Activated gamma-delta T cell treated with Interleukin-2 at 50 U/mL for 16 hours (primary cell): ENCODE measurements at regions not wholly inside any gene's neighbourhood (a gene's known extent, or its start where the extent isn't known, plus 50 kb on each side); places are given as distances from the start of the nearest gene placed in this dataset.

Source experiments
- DNase-seq: peaks from one replicate; pipeline ENCODE4 v3.0.0-alpha.2; 2020

DNA sequence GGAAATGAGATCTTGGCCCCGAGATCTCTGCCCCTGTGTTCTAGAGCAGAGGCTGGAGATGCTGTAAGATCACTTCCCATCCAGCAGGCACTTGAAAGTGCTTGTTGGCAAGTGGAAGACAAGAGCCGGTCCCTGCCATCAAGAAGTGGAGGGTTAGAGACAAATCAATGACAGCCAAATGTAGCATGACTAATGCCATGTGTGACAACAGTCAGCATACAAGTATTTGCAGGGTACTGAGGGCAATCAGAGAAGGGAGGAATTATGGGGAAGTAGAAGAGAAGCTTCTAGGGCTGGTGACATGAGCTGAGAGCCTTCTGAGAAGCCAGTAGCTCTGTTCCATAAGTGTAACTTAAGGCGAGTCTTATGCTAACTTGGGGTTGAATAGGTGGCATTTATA is 58.6 kb downstream of the TMEM17 start:
- no peak for DNase-seq

DNA sequence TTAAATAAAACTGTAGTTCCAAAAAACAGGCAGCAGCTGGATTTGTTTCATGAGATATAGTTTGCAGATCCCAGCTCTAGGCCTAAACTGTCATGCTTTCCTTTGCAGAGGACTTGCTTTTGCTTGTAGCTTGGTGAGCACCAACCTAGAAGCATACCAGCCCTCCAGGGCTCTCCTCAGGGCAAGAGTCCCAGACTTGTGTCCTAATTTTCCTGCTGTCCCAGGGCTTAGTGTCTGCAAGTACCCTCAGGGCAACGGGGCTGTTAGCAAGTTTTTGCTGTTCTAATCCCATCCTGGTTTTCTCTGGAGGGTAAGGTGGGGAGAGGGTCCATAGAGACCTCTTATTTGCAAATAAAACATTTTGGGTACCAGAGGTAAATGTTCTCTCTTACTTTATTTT is 59.5 kb downstream of the TMEM17 start:
- DNase-seq = no peak

DNA sequence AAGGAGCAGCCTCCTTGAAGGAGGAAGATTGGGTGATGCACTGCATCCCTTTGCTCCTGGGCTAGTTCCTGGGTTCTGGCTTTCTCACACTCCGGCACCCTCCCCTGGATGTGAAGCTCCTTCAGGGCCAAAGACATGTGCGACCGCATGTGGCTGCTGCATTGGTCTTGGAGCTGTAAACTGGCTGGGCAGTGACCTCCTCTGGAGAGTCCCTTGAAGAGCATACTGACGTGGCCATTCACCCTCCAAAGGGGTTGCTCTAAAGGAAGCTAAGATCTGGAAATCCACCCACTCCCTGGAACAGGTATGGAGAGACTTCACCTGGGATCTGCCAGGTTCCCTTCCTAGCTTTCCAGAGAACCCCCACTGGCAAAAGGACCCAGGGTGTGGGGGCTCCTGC is 62.1 kb downstream of the TMEM17 start:
- no peak for DNase-seq

DNA sequence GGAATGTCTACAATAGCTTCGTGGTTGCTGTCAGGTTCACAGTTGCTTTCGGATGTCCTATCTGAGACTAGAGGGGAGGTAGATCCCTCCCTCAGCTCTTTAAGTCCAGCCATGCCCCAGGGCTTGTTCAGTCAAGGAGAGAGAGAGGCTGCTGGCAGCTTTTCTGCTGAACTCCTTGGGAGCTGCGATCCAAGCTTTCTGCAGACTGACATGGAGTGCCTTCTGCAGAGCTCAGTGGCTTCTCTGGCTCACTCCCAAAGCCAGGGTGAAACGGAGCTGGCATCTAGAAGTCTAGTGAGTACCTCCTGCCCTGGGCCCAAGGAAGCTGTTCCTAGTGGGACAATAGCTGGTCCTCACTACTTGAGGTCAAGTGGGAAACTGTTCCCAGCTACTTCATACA is 62.5 kb downstream of the TMEM17 start:
- no peak for DNase-seq

DNA sequence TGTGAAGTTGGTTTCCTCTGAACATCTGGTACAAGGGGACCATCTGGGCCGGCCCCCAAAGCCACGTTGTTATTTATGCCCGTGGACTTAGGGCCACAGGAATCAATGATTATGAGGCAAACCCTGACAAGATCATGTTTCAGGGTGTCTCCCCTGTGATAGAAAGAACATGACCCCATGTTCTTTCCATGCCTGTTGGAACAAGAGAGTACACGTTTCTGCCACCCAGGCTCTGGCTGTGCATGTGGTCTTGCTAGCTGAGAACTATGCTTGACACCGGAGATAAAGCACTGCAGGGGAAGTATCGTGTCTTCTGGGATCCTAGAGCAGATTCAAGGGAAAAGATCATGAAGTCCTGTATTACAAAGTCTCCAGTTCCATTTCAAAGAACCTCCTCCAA is 64.2 kb downstream of the TMEM17 start:
- no peak for DNase-seq

DNA sequence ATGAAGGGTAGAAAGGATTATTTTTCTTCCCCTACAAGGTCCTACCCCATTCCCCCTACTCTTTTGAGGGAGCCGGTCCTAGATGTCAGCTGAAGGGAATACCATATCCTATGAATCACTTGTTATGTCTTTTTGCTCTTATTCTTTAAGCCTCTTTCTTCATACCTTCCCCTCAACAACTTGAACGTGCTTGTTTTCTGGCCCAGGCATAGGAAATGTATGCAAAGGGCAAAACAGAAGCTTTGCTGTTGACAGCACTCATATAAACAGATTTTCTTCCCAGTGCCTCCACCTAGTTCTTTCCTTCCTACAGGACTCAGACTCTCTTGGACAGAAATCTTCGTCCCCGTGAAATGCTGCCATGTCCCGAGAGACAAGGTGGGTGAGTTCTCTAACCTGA is 64.6 kb downstream of the TMEM17 start:
- no peak for DNase-seq

DNA sequence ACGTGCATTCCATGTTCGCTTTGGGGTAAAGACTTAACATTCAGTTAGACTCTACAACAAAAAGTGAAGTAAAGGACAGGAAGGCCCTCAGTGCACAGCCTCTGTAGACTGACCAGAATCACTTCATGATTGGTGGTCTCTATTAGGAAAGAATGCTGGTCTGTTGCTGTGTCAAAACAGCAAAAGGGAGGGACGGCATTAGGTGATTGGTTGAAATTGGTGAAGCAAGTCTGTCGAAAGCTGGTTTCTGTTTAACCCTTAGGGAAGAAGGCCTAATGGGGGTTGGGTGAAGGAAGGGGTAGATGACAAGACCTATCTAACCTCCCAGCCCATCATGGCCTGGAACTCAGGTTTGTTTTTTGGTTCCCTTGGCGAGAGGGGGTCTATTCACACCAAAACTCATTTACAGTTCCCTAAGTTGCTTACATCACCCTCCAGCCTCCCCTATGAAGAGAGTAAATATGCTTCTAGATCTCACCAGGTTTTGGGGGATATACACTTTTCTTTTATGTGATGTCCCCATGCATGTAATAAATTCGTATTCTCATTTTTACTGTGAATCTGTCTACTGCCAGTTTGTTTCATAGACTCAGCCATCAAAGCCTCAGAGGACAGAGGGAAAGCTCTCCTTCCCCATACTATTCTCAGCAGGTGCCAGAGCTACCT is 65.6 kb downstream of the TMEM17 start:
- no peak for DNase-seq

DNA sequence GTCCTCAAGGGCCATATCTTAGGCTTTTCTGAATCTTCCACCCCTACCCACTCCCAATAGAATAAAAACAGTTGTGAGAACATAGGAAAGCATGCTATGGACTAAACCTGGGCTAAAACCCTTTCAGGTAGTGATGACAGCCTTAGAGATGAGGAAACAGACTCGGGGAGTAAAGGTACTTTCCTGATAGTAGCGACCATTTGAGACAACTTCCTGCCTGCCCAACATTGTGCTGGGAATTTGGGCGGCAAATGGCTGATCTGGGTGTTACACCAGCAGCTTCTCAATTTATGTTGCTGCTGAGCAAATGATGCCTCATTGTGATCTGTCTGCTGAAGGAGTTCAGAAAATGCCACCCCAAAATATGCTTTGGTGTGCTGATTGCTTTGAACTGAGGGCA is 66.6 kb downstream of the TMEM17 start:
- DNase-seq = no peak

DNA sequence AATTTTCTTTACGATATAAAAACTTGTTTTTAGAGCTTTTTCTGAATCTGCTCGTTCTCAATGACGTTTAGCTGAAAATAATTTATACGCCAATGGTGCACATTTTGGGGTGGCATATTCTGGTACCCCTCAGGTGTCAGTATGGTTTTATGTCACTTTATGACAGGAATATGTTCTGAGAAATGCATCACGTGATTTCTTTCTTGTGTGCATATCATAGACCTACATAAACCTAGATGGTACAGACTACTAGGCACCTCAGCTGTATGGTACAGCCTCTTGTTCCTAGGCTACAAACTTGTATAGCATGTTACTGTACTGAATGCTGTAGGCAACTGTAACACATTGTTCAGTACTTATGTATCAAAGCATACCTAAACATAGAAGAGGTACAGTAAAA is 68.2 kb downstream of the TMEM17 start:
- DNase-seq = no peak

DNA sequence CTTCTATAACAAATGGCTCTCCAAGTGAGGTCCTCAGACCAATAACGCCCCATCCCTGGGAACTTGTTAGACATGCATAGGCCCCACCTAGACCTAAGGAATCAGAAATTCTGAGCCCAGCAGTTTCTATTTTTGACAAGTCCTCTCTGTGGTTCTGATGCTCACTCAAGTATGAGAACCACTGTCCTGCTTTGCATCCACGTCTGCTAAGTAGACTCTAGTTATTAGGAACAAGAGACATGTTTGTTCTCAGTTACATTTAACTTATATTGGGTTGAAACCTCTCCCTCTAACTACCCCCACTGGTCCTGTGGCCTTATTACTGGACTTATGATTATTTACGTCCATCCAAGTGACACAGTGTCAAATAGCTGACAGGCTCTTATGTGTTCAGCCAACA is 70.3 kb downstream of the TMEM17 start:
- DNase-seq = no peak

DNA sequence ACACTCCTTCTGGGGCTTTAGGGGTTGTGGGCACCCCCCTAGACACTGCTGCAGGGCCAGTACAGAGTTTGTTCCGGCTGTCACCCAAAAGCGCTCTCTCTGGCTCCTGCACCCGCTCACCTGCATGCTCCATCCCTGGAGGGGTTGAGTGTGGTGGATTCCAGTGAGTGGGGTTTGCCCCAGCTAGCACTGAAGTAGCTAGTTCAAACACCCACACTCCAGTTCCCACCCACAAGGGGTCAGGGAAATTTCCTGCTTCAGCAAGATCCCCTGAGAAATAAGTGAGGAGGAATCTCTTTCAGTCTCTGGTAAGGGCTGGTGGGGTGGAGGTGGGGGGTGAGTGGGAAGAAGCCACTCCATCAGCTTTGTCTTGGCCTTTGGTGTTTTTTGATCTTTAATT is 73.6 kb downstream of the TMEM17 start:
- DNase-seq = no peak

DNA sequence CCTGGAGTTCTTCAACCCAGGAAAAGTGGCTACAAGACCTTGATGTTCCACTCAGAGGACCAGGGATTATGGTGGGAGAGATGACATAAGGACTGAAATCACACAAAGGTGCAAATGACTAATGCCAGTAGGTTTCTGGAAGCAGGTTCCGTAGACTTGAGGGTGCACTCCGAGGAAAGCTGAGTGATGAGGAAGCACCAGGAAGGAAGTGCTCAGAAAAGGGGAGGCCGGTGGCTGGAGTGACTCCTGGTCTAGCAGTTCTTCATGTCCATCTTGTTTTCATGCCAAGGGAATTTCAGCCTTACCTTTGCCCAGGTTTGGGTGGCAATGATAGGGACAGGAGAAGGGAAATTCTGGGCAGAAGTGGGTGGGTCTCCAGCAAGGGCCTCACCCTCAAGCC is 74.5 kb downstream of the TMEM17 start:
- no peak for DNase-seq

DNA sequence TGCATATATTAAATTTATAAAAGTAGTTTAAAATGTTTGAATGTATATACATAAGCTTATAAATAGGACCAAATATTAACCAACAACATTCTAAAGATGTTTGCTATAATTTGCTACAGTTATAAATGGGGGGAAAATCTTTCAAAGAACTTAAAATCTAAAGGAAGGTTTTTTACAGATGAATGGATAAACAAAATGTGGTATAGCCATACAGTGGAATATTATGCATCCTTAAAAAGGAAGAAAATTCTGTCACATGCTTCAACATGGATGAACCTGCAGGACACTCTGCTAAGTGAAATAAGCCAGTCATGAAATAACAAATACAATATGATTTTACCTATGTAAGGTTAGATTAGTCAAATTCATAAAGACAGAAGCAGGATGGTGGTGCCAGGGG is 75.8 kb downstream of the TMEM17 start:
- DNase-seq = no peak

DNA sequence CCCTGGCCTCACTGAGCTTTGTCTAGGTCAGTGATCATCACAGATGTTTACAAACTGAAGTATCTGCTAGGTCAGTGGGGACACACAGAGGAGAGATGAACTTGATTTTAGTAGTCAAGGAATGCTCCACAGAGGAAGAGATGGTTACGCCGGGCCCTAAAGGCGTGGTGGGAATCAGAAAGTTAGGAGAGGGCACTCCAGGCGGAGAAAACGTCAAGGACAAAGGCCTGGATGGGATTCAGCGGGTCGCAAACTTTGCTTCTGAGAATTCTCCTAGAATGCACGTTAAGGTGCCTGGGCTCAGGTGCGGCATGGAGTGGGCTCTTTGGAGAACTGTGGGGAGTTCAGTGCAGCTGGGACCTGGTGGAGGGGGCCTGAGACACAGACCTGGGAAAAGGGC is 78.8 kb downstream of the TMEM17 start:
- no peak for DNase-seq

DNA sequence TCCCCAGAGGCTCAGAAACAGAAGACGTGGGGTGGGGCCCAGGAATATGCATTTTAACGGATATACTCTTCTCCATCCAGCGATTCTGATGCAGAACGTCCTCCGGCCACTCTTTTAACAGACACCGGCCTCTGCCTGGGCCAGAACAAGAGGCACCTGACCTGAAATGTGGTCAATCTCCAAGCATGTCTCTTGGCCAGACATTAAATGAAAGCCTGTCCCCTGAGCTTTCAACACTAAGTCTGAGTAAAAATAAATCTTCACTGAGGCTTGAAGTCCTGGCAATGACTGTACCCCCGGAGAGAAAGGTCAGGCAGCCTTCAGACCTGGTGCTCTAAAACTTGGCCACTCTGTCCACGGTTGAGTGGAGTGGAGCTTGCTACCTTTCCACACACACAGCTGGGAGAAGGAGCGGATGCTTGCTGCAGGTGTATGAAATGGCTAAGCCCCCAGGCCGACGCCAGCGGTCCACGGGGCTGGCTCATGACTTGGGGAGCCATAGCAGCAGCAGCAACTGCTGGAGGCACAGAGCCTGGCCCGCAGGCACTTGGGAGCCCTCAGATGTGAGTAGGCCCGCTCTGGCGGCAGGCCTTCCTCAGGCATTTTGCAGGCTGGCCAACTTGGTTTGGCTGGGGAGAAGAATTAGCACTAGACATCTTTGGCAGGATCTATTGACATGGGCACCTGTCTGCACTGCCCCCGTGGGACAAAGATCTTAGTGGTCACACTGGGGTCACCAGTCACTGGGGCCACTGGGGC is 79.7 kb downstream of the TMEM17 start:
- DNase-seq = no peak

DNA sequence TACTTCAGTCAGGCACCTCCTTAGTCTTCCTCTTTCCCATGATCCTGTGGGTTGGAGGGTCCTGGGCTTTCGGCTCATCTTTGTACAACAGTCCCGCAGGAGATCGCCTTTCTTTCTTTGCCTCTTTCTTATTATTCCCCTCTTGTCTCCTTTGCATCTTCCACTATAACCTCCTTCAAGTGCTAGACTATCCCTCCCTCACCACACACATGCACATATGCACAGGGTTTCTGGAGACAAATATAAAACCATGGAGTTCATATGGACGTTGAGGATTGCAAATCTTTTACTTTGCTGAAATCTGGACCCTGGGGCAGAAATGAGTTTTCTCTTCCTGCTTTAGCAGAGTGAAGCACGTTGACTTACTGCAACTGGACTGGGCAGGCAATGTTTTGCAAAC is 80.3 kb downstream of the TMEM17 start:
- no peak for DNase-seq

DNA sequence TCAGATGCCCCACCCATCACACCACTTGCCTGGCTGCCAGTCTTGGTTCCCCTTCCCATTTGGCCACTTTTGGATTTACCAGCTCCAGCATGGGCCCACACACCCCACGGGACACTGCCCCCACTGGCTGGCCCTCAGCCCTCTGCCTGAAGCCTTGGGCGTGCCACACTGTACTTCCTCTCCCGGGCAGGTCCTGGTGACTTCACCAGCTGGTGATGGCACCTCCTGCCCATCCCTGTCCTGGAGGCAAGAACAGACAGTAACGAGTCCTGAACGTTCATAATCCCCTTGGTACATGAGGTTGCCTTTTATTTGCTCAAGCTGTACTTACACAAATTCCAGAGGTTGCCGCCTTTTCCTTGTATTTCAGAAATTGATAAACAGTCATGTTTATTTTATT is 81.1 kb downstream of the TMEM17 start:
- DNase-seq = no peak

DNA sequence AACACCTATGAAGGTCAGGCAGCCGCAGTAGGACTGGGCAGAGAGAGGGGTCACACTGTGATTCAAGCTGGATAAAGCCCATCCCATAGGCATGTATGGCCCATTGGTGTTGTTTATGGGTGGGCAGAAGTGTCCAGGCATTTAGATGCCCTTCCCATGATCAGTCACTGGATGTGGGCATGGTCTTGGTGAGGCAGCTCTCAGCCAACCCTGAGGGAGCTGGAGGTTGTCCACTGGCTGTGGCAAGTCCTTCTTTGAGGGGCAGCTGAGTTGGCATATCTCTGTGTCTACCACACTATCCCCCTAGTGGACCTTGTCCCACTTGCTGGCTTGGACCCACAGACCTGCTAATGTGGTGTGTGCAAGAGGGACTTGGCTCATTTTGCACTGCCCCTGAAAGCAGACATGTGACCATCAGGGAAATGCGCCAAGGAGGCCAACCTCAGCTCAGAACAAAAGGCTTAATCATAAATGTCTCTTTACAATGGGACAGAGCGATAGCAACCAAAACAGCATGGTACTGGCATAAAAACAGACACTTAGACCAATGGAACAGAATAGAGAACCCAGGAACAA is 82.0 kb downstream of the TMEM17 start:
- DNase-seq = no peak

DNA sequence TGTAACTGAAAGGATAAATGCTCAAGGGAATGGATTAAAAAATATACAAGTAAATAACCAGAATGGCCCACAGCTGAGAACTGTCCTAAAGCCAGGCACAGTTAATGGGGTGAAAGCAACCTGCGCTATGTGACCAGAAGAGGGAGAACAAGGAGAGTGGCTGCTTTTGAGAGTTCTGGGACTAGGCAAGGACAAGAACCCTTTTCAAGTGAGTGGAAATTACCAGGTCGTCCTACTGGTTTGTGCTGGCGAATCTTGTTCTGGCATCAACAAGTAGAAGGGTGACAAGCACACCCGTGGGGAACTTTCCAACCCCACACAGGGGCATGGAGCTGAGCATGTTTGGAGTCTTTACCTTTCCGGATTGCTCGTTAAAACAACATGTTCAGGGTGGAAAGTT is 82.8 kb downstream of the TMEM17 start:
- no peak for DNase-seq

DNA sequence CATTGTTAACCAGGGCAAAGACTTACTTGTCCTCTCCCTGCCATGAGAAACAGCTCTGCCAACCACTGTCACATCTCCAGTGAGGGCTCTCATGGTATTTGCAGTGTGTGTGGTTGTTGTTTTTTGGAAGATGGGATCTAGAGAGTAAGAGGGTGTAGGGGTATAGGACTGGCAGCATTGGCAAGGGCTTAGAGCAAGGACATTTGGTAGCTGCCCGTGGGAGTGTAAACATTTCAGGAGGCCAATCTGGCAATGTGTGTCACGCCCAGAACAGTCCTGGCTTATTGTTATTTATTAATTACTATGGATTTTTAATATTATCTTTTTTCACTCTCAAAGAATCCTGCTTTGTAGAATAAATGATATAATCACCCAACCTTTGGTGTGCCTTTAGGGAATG is 90.5 kb downstream of the TMEM17 start:
- DNase-seq = no peak

DNA sequence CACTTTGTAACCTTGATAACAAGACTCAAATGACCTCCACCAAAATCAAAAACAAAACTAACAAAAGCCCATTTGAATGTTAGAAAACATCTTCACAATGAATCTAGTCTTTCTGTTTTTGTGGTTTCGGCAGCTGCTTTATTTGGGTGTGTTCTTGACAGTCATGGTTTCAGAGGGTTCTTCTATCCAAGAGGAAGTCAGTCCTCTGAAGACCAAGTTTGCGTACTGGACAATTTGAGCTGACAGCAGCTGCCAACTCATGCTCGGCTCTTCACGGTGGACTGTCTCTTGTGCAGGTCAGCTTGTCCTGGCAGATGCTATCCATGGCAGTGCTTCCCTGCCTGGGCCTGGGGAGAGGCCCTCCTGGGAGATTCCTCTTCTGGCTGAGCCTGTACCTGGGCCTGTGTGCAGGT is 91.0 kb downstream of the TMEM17 start:
- no peak for DNase-seq

DNA sequence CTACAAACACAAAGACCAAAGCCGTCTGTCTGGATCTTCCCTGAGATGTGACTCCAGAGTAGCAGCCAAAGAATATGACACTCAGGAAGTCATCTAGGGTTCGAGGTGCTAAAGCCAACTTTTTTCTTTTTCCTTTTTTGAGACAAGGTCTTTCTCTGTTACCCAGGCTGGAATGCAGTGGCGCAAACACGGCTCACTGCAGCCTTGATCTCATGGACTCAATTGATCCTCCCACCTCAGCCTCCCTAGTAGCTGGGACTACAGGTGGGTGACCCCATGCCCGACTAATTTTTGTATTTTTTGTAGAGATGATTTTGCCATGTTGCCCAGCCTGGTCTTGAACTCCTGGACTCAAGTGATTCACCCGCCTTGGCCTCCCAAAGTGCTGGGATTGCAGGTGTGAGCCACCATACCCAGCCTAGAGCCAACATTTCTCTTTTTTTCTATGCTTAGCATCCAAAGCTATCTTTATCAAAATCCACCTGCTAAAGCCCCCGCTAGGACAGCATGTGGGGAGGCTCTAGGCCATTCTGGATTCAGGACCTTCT is 92.8 kb downstream of the TMEM17 start:
- no peak for DNase-seq

DNA sequence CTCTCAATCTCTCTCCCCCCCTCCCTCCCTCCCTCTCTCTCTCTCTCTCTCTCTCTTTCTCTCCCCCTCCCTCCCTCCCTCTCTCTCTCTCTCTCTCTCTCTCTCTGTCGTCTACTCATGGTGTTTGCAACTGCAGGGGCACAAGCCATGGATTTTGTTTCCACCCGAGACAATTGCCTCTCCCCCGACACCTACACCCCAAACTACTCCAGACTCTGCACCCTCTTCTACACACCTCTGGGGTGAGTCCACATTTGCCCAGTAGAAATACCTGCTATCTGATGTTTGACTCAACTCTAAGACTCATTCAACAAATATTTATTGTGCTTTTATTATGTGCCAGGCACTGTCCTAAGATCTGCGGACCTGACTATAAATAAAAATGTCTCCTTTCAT is 93.7 kb downstream of the TMEM17 start:
- DNase-seq = no peak

DNA sequence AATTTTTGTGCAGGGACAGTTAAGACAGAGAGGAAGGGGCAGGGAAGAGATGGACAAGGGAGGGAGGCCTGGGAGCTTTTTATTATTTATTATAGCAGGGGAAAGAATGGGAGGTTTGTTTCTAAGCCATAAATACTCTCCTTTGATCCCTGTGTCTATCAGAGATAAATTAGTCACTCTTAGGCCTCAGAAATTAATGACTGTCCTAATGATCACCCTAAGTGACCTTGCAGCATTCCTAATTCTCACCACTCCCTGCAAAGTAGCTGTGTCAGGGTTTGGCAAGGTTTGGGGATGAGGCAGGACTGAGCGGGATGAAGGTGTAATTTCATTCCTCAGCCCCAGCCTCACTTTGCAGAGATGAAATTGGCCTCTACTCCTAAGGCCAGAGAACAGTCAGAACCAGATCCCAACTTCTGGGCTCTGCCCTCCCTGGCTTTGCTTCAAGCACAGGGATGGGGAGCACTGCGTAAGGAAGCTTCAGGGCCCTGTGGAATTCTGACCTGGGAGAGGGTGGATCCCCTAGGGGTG is 95.0 kb downstream of the TMEM17 start:
- DNase-seq = no peak
